ENCODE measurements at regions not wholly inside any gene's neighbourhood (a gene's known extent, or its start where the extent isn't known, plus 50 kb on each side); places are given as distances from the start of the nearest gene placed in this dataset.

GRCh38 chr9:107699231-107699630, 209.7 kb upstream of the KLF4 start:
- Histone ChIP-seq H4K20me1 (ENCODE audit: control insufficient read depth, insufficient read depth, insufficient read length) (no peaks in the 10 kb centered on the region), H3K4me1 (ENCODE audit: insufficient read depth, low read length) (no peaks in the 10 kb centered on the region), H2BK120ac (ENCODE audit: low read depth, low read length, poor library complexity, severe bottlenecking) (no peak overlapping the region), H4K8ac (replicated peaks; ENCODE audit: insufficient read length, low read depth, low read length) (no peak overlapping the region), H3K27ac (ENCODE audit: insufficient read length, low read depth, low read length) (no peak overlapping the region), H3K79me2 (ENCODE audit: insufficient read depth, low read length) (no peaks in the 10 kb centered on the region), H2BK15ac (ENCODE audit: low read depth, low read length) (no peak overlapping the region), H3K56ac (ENCODE audit: insufficient read length, low read depth, low read length) (no peak overlapping the region), H3K18ac (ENCODE audit: insufficient read length, low read depth, low read length) (no peak overlapping the region), H3K9ac (ENCODE audit: extremely low read depth, insufficient read length, low read length) (no peak overlapping the region), H3K23me2 (ENCODE audit: insufficient read length, low read depth, low read length, poor library complexity, severe bottlenecking) (no peaks in the 10 kb centered on the region), H3K27me3 (ENCODE audit: insufficient read depth, low read length) (no peaks in the 10 kb centered on the region), H3K14ac (ENCODE audit: insufficient read depth, low read length) (no peak overlapping the region), H3K79me1 (ENCODE audit: insufficient read depth, low read depth, low read length, poor library complexity, severe bottlenecking) (no peaks in the 10 kb centered on the region), H4K91ac (ENCODE audit: insufficient read length, low read depth, low read length) (no peak overlapping the region), H3T11ph (ENCODE audit: low read length) (no peak overlapping the region), H2AK5ac (ENCODE audit: insufficient read length, low read length) (no peak overlapping the region), H2AFZ (ENCODE audit: low read length) (no peak overlapping the region), H3K9me3 (ENCODE audit: control insufficient read depth, low read depth, low read length) (no peaks in the 10 kb centered on the region), H2BK12ac (ENCODE audit: insufficient read length, low read depth, low read length) (no peak overlapping the region), H2BK20ac (ENCODE audit: low read depth, low read length, poor library complexity, severe bottlenecking) (no peak overlapping the region), H3K23ac (ENCODE audit: insufficient read length, low read depth, low read length) (no peak overlapping the region), H2BK5ac (ENCODE audit: insufficient read length, low read length) (no peak overlapping the region), H4K5ac (ENCODE audit: insufficient read length, low read depth, low read length) (no peak overlapping the region), H3K4ac (ENCODE audit: low read depth, low read length) (no peak overlapping the region), H3K4me2 (ENCODE audit: insufficient read depth, insufficient read length, low read length) (no peak overlapping the region)
- H3K36me3 Mint-ChIP-seq (ENCODE audit: insufficient read depth in 1 of 3, low read depth in 3 of 3), result no peaks in the 10 kb centered on the region; a peak in 3 of 7 replicates
- no peak overlapping the region for H3K27ac Mint-ChIP-seq
- no peaks in the 10 kb centered on the region; the same call in 1 of the 2 replicates for H3K27me3 Mint-ChIP-seq (ENCODE audit: low read depth)
- H3K4me1 Mint-ChIP-seq, result peaks cover 2 to 5% of the 10 kb centered on the region in 2 experiments; a peak in 3 of 4 replicates
- no CpG with 5 or more reads among the region's 6 CpGs for WGBS (ENCODE audit: extremely low coverage, insufficient read length, low lambda C conversion rate)
- DNase-seq, result no peak
- H3K9me3 Mint-ChIP-seq, result no peaks in the 10 kb centered on the region; a peak in 1 of 5 replicates
- TF ChIP-seq, protein P1, sequence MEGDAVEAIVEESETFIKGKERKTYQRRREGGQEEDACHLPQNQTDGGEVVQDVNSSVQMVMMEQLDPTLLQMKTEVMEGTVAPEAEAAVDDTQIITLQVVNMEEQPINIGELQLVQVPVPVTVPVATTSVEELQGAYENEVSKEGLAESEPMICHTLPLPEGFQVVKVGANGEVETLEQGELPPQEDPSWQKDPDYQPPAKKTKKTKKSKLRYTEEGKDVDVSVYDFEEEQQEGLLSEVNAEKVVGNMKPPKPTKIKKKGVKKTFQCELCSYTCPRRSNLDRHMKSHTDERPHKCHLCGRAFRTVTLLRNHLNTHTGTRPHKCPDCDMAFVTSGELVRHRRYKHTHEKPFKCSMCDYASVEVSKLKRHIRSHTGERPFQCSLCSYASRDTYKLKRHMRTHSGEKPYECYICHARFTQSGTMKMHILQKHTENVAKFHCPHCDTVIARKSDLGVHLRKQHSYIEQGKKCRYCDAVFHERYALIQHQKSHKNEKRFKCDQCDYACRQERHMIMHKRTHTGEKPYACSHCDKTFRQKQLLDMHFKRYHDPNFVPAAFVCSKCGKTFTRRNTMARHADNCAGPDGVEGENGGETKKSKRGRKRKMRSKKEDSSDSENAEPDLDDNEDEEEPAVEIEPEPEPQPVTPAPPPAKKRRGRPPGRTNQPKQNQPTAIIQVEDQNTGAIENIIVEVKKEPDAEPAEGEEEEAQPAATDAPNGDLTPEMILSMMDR (conservative IDR thresholded peaks at IDR 0.05), result no peak
- H3K4me3 Mint-ChIP-seq, result no peak overlapping the region
